ENCODE measurements at regions not wholly inside any gene's neighbourhood (a gene's known extent, or its start where the extent isn't known, plus 50 kb on each side); places are given as distances from the start of the nearest gene placed in this dataset.
A peak's percentile ranks its signal among the peaks of the same experiment; 100 is the strongest.

DNA sequence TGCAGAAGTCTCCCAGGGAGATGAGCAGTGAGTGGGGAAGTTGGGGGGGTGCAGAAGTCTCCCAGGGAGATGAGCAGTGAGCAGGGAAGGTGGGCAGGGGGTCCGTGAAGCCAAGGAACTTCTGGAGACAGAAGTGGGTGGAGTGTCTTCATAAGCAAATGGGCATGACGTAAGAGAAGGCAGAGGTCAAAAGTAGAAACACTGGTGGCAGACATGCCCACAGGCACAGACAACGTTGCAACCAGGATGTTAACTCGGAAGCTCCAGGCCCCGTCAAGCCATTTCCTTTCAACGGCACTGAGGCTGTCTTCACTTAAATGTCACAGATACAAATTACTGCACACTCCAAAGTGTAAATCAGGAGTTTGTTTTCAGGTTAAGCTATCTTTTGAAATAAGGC, 186.1 kb downstream of the SHANK2 start:
- TF ChIP-seq, protein P1, sequence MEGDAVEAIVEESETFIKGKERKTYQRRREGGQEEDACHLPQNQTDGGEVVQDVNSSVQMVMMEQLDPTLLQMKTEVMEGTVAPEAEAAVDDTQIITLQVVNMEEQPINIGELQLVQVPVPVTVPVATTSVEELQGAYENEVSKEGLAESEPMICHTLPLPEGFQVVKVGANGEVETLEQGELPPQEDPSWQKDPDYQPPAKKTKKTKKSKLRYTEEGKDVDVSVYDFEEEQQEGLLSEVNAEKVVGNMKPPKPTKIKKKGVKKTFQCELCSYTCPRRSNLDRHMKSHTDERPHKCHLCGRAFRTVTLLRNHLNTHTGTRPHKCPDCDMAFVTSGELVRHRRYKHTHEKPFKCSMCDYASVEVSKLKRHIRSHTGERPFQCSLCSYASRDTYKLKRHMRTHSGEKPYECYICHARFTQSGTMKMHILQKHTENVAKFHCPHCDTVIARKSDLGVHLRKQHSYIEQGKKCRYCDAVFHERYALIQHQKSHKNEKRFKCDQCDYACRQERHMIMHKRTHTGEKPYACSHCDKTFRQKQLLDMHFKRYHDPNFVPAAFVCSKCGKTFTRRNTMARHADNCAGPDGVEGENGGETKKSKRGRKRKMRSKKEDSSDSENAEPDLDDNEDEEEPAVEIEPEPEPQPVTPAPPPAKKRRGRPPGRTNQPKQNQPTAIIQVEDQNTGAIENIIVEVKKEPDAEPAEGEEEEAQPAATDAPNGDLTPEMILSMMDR (IDR thresholded peaks at IDR 0.05; ENCODE audit: unreplicated experiment): no peak
- no peaks in the 10 kb centered on the region for H3K4me1 Mint-ChIP-seq (ENCODE audit: low read depth)
- peaks cover 10% of the 10 kb centered on the region for H3K36me3 Mint-ChIP-seq (ENCODE audit: insufficient read depth)
- H3K9me3 Mint-ChIP-seq (ENCODE audit: low read depth): no peaks in the 10 kb centered on the region
- H3K4me3 Mint-ChIP-seq (ENCODE audit: low read depth): no peak overlapping the region
- no peak for DNase-seq (ENCODE audit: low spot score, unreplicated experiment)
- H3K27me3 Mint-ChIP-seq: no peaks in the 10 kb centered on the region
- H3K27ac Mint-ChIP-seq: no peak overlapping the region

GRCh38 chr11:71065841-71066240, 186.5 kb downstream of the SHANK2 start:
- no peaks in the 10 kb centered on the region for H3K4me1 Mint-ChIP-seq (ENCODE audit: low read depth)
- H3K9me3 Mint-ChIP-seq (ENCODE audit: low read depth): no peaks in the 10 kb centered on the region
- TF ChIP-seq, protein P1 (IDR thresholded peaks at IDR 0.05; ENCODE audit: unreplicated experiment): no peak
- peaks cover 7% of the 10 kb centered on the region for H3K36me3 Mint-ChIP-seq (ENCODE audit: insufficient read depth)
- no peak for DNase-seq (ENCODE audit: low spot score, unreplicated experiment)
- H3K27ac Mint-ChIP-seq: no peak overlapping the region
- H3K4me3 Mint-ChIP-seq (ENCODE audit: low read depth): no peak overlapping the region
- no peaks in the 10 kb centered on the region for H3K27me3 Mint-ChIP-seq

GRCh38 chr11:71064702-71065515, 187.5 kb downstream of the SHANK2 start:
- H3K27ac Mint-ChIP-seq: peak overlapping the region; percentile 50

GRCh38 chr11:71064183-71064582, 188.2 kb downstream of the SHANK2 start:
- DNase-seq (ENCODE audit: low spot score, unreplicated experiment): no peak
- TF ChIP-seq, protein P1 (IDR thresholded peaks at IDR 0.05; ENCODE audit: unreplicated experiment): no peak
- Mint-ChIP-seq H3K4me1 (ENCODE audit: low read depth) (no peaks in the 10 kb centered on the region), H3K27me3 (no peaks in the 10 kb centered on the region), H3K36me3 (ENCODE audit: insufficient read depth) (peaks cover 4% of the 10 kb centered on the region), H3K9me3 (ENCODE audit: low read depth) (no peaks in the 10 kb centered on the region), H3K27ac (no peak overlapping the region), H3K4me3 (ENCODE audit: low read depth) (no peak overlapping the region)

More at GRCh38 chr11:71064702-71065515, 187.5 kb downstream of the SHANK2 start:
- TF ChIP-seq, protein P1 (IDR thresholded peaks at IDR 0.05; ENCODE audit: unreplicated experiment): no peak
- Mint-ChIP-seq H3K36me3 (ENCODE audit: insufficient read depth) (peaks cover 4% of the 10 kb centered on the region), H3K27me3 (no peaks in the 10 kb centered on the region), H3K9me3 (ENCODE audit: low read depth) (no peaks in the 10 kb centered on the region), H3K4me3 (ENCODE audit: low read depth) (no peak overlapping the region), H3K4me1 (ENCODE audit: low read depth) (no peaks in the 10 kb centered on the region)
- no peak for DNase-seq (ENCODE audit: low spot score, unreplicated experiment)

- Mint-ChIP-seq H3K9me3 (ENCODE audit: low read depth) (no peaks in the 10 kb centered on the region), H3K27ac (no peak overlapping the region), H3K36me3 (ENCODE audit: insufficient read depth) (peaks cover 4% of the 10 kb centered on the region), H3K4me1 (ENCODE audit: low read depth) (no peaks in the 10 kb centered on the region), H3K27me3 (no peaks in the 10 kb centered on the region), H3K4me3 (ENCODE audit: low read depth) (no peak overlapping the region)
- DNase-seq (ENCODE audit: low spot score, unreplicated experiment): no peak
- TF ChIP-seq, protein P1 (IDR thresholded peaks at IDR 0.05; ENCODE audit: unreplicated experiment): no peak
Measured at GRCh38 chr11:71063129-71063528, 189.2 kb downstream of the SHANK2 start.
